Liver (tissue), 3 donors: ENCODE measurements at regions not wholly inside any gene's neighbourhood (a gene's known extent, or its start where the extent isn't known, plus 50 kb on each side); places are given as distances from the start of the nearest gene placed in this dataset.

Source experiments
- FOXA1 ChIP-seq: IDR thresholded peaks from 2 replicates; pipeline ENCODE4 v1.6.1; 2016; ENCODE audit warnings: antibody characterized with exemption
- JUND ChIP-seq, 2 donors: IDR thresholded peaks; 2 replicates each; pipeline ENCODE4 v1.6.1; 2016; ENCODE audit warnings: antibody characterized with exemption in 2 of 2
- SP1 ChIP-seq: IDR thresholded peaks from 2 replicates; pipeline ENCODE4 v1.6.1; 2018; ENCODE audit warnings: antibody characterized with exemption, mild to moderate bottlenecking
- TF ChIP-seq, protein P1 (sequence below): IDR thresholded peaks from 2 replicates; pipeline ENCODE4 v1.6.1; 2016; ENCODE audit warnings: antibody characterized with exemption
- TF ChIP-seq, protein P2 (sequence below): fragments of 150-350 bp; IDR thresholded peaks from 2 replicates; pipeline ENCODE4 v1.5.1; 2017; ENCODE audit warnings: improper control_type of control experiment, low read depth, low read length; ENCODE audit not compliant: missing input control
- donor health status: healthy.
- donor health status: healthy.

DNA sequence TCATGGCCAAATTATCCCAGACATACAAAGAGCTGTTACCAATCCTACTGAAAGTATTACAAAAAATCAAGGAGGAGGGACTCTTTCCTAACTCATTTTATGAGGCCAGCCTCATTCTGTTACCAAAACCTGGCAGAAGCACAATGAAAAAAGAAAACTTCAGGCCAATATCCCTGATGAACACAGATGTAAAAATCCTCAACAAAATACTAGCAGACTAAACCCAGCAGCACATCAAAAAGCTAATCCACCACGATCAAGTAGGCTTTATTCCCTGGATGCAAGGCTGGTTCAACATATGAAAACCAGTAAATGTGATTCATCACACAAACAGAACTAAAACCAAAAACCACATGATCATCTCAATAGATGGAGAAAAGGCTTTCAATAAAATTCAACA, 109.2 kb downstream of the C6orf118 start:
- TF ChIP-seq, protein P1, sequence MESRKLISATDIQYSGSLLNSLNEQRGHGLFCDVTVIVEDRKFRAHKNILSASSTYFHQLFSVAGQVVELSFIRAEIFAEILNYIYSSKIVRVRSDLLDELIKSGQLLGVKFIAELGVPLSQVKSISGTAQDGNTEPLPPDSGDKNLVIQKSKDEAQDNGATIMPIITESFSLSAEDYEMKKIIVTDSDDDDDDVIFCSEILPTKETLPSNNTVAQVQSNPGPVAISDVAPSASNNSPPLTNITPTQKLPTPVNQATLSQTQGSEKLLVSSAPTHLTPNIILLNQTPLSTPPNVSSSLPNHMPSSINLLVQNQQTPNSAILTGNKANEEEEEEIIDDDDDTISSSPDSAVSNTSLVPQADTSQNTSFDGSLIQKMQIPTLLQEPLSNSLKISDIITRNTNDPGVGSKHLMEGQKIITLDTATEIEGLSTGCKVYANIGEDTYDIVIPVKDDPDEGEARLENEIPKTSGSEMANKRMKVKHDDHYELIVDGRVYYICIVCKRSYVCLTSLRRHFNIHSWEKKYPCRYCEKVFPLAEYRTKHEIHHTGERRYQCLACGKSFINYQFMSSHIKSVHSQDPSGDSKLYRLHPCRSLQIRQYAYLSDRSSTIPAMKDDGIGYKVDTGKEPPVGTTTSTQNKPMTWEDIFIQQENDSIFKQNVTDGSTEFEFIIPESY = no peak
- TF ChIP-seq FOXA1 = no peak
- TF ChIP-seq, protein P2, sequence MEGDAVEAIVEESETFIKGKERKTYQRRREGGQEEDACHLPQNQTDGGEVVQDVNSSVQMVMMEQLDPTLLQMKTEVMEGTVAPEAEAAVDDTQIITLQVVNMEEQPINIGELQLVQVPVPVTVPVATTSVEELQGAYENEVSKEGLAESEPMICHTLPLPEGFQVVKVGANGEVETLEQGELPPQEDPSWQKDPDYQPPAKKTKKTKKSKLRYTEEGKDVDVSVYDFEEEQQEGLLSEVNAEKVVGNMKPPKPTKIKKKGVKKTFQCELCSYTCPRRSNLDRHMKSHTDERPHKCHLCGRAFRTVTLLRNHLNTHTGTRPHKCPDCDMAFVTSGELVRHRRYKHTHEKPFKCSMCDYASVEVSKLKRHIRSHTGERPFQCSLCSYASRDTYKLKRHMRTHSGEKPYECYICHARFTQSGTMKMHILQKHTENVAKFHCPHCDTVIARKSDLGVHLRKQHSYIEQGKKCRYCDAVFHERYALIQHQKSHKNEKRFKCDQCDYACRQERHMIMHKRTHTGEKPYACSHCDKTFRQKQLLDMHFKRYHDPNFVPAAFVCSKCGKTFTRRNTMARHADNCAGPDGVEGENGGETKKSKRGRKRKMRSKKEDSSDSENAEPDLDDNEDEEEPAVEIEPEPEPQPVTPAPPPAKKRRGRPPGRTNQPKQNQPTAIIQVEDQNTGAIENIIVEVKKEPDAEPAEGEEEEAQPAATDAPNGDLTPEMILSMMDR = no peak
- TF ChIP-seq SP1 = no peak
- no peak for TF ChIP-seq JUND (IDR thresholded peaks at IDR 0.05)
